ENCODE measurements at regions not wholly inside any gene's neighbourhood (a gene's known extent, or its start where the extent isn't known, plus 50 kb on each side); places are given as distances from the start of the nearest gene placed in this dataset.

- H4K20me1 ChIP-seq (ENCODE audit: insufficient read depth, low read length): no peaks in the 10 kb centered on the region
- no peak overlapping the region for H3K14ac ChIP-seq (replicated peaks; ENCODE audit: low read depth, low read length)
- H2BK120ac ChIP-seq (ENCODE audit: low read depth, low read length): no peak overlapping the region
- no peak overlapping the region for H2AK9ac ChIP-seq (replicated peaks; ENCODE audit: low read depth, low read length, poor library complexity)
- H3K18ac ChIP-seq (ENCODE audit: low read depth, low read length): no peak overlapping the region
- no peak overlapping the region for H3K4me2 ChIP-seq (ENCODE audit: low read depth, low read length)
- H3K36me3 ChIP-seq (ENCODE audit: control insufficient read depth, insufficient read depth, low read length): no peaks in the 10 kb centered on the region
- no peak overlapping the region for H2AK5ac ChIP-seq (ENCODE audit: low read depth, low read length)
- dilution Hi-C loops (cut with HindIII; ENCODE audit: low sequenced_read_pairs, unreplicated experiment) (no loop called here), intact Hi-C loops (cut with micrococcal nuclease) (no loop called here), in situ Hi-C loops (cut with MboI; ENCODE audit: low sequenced_read_pairs) (no loop called here)
- H4K91ac ChIP-seq (ENCODE audit: insufficient read depth, low read depth, low read length): no peak overlapping the region
- H3K23ac ChIP-seq (ENCODE audit: low read depth, low read length): no peak overlapping the region
- H3K9me3 ChIP-seq (ENCODE audit: control insufficient read depth, insufficient read depth, low read length): peaks cover 10% of the 10 kb centered on the region
- TF ChIP-seq, protein P1, sequence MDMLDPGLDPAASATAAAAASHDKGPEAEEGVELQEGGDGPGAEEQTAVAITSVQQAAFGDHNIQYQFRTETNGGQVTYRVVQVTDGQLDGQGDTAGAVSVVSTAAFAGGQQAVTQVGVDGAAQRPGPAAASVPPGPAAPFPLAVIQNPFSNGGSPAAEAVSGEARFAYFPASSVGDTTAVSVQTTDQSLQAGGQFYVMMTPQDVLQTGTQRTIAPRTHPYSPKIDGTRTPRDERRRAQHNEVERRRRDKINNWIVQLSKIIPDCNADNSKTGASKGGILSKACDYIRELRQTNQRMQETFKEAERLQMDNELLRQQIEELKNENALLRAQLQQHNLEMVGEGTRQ (IDR thresholded peaks at IDR 0.05; ENCODE audit: low read depth, low read length): no peak
- TF ChIP-seq SMC3 (IDR thresholded peaks at IDR 0.05; ENCODE audit: low read depth, low read length): no peak
- no peak for TF ChIP-seq FOS (IDR thresholded peaks at IDR 0.05; ENCODE audit: low read depth, low read length)
- H3K56ac ChIP-seq (ENCODE audit: extremely low read depth, insufficient read depth, low read length): no peak overlapping the region
- no peak for DNase-seq
- no peaks in the 10 kb centered on the region for H3K27me3 ChIP-seq (ENCODE audit: control insufficient read depth, insufficient read depth, low read length)
- H2BK20ac ChIP-seq (ENCODE audit: low read depth, low read length): no peak overlapping the region
- no peak overlapping the region for H3K4ac ChIP-seq (ENCODE audit: low read depth, low read length)
- ATAC-seq (ENCODE audit: low read depth): no peak
- H2BK5ac ChIP-seq (ENCODE audit: low read depth, low read length, poor library complexity, severe bottlenecking): no peak overlapping the region
- no peak overlapping the region for H3K4me3 ChIP-seq (ENCODE audit: insufficient read depth, low read depth, low read length)
- BruUV-seq (replicated peaks): no TSS peak
- H3K9ac ChIP-seq (ENCODE audit: low read depth, low read length): no peak overlapping the region
- no peak overlapping the region for H2AFZ ChIP-seq (replicated peaks; ENCODE audit: low read length, poor library complexity)
- H3K9me1 ChIP-seq (ENCODE audit: insufficient read depth, low read length): no peaks in the 10 kb centered on the region
- H3K79me1 ChIP-seq (ENCODE audit: low read depth in 1 of 2, low read length in 2 of 2): no peaks in the 10 kb centered on the region
- no peak overlapping the region for H2BK15ac ChIP-seq (ENCODE audit: low read depth, low read length)
- no peak overlapping the region for H4K8ac ChIP-seq (ENCODE audit: low read depth in 2 of 2, low read length in 2 of 2)
- ChIA-PET CTCF (no interaction called here), POLR2A (ENCODE audit: unreplicated experiment) (no interaction called here)
- no peaks in the 10 kb centered on the region for H3K4me1 ChIP-seq (ENCODE audit: control insufficient read depth, insufficient read depth, low read length)
- H4K5ac ChIP-seq (ENCODE audit: low read depth, low read length): no peak overlapping the region
- no peak overlapping the region for H3K27ac ChIP-seq (ENCODE audit: insufficient read depth, low read length)
These were observed 361.0 kb upstream of the PCSK5 start for GRCh38 chr9:75529463-75529862.
